Smooth muscle cell (in vitro differentiated cells): ENCODE measurements at regions not wholly inside any gene's neighbourhood (a gene's known extent, or its start where the extent isn't known, plus 50 kb on each side); places are given as distances from the start of the nearest gene placed in this dataset.

Experiments used
- DNase-seq: peaks from one replicate; lab custom pipeline; 2025; ENCODE audit not compliant: unreplicated experiment; lab: John Stamatoyannopoulos, UW
- H2AFZ ChIP-seq: fragments of 200-600 bp; sonication (generic); 2 replicates; pipeline ENCODE4 v1.6.0; 2016; ENCODE audit warnings: antibody characterized with exemption, low read depth, mild to moderate bottlenecking
- H3F3A ChIP-seq: fragments of 200-600 bp; sonication (generic); 2 replicates; pipeline ENCODE4 v1.6.0; 2017; ENCODE audit warnings: antibody characterized with exemption, low read depth
- H3K27ac ChIP-seq: fragments of 200-600 bp; sonication (generic); 2 replicates; pipeline ENCODE4 v1.5.1; 2016; ENCODE audit warnings: low read depth, mild to moderate bottlenecking
- H3K27me3 ChIP-seq: fragments of 200-600 bp; sonication (generic); 2 replicates; pipeline ENCODE4 v1.6.1; 2016; ENCODE audit warnings: low read depth, mild to moderate bottlenecking
- H3K36me3 ChIP-seq: fragments of 200-600 bp; sonication (generic); 2 replicates; pipeline ENCODE4 v1.5.1; 2016; ENCODE audit warnings: low read depth
- H3K4me1 ChIP-seq: fragments of 200-600 bp; sonication (generic); 2 replicates; pipeline ENCODE4 v1.5.1; 2016; ENCODE audit warnings: low read depth
- H3K4me2 ChIP-seq: fragments of 200-600 bp; sonication (generic); 2 replicates; pipeline ENCODE4 v1.6.0; 2016; ENCODE audit warnings: mild to moderate bottlenecking
- H3K4me3 ChIP-seq: fragments of 200-600 bp; sonication (generic); 2 replicates; pipeline ENCODE4 v1.5.1; 2016; ENCODE audit warnings: mild to moderate bottlenecking
- H3K79me2 ChIP-seq: fragments of 200-600 bp; sonication (generic); 2 replicates; pipeline ENCODE4 v1.6.0; 2016; ENCODE audit warnings: low read depth, mild to moderate bottlenecking
- H3K9ac ChIP-seq: fragments of 200-600 bp; sonication (generic); 2 replicates; pipeline ENCODE4 v1.6.0; 2016; ENCODE audit warnings: low read depth
- H3K9me3 ChIP-seq: fragments of 200-600 bp; sonication (generic); replicated peaks from 2 replicates; pipeline ENCODE4 v1.5.1; 2016; ENCODE audit warnings: low read depth
- H4K20me1 ChIP-seq: fragments of 200-600 bp; sonication (generic); 2 replicates; pipeline ENCODE4 v1.6.0; 2016; ENCODE audit warnings: low read depth
- CTCF ChIP-seq: fragments of 200-600 bp; sonication (generic); IDR thresholded peaks from 2 replicates; pipeline ENCODE4 v1.5.1; 2017; ENCODE audit warnings: borderline replicate concordance, mild to moderate bottlenecking, antibody characterized with exemption; ENCODE audit not compliant: insufficient read depth, poor library complexity, severe bottlenecking
- WGBS: methylation state at CpG from one replicate; pipeline ENCODE4 v1.1.7; 2016; ENCODE audit warnings: low lambda C conversion rate; 5-methylcytosine and 5-hydroxymethylcytosine counted together

GRCh38 chr7:115805458-115805857 is 225.1 kb downstream of the TFEC start:
- Histone ChIP-seq H3F3A (no peaks in the 10 kb centered on the region), H3K27me3 (no peaks in the 10 kb centered on the region), H3K9me3 (no peaks in the 10 kb centered on the region), H3K36me3 (no peaks in the 10 kb centered on the region), H3K4me3 (no peak overlapping the region), H3K9ac (no peak overlapping the region), H3K27ac (no peak overlapping the region), H4K20me1 (no peaks in the 10 kb centered on the region), H2AFZ (no peak overlapping the region), H3K4me2 (no peak overlapping the region), H3K4me1 (no peaks in the 10 kb centered on the region), H3K79me2 (no peaks in the 10 kb centered on the region)
- no peak for TF ChIP-seq CTCF
- no peak for DNase-seq
- 78% methylated on average over 8 of the region's 8 CpGs for WGBS

GRCh38 chr7:115802415-115802814 is 228.1 kb downstream of the TFEC start:
- H2AFZ ChIP-seq = no peak overlapping the region
- no peaks in the 10 kb centered on the region for H3K9me3 ChIP-seq
- no peak overlapping the region for H3K9ac ChIP-seq
- H3K79me2 ChIP-seq = no peaks in the 10 kb centered on the region
- H3K4me1 ChIP-seq = no peaks in the 10 kb centered on the region
- H3F3A ChIP-seq = no peaks in the 10 kb centered on the region
- H3K27me3 ChIP-seq = no peaks in the 10 kb centered on the region
- H3K27ac ChIP-seq = no peak overlapping the region
- DNase-seq = no peak
- H3K36me3 ChIP-seq = no peaks in the 10 kb centered on the region
- H3K4me3 ChIP-seq = no peak overlapping the region
- H3K4me2 ChIP-seq = no peak overlapping the region
- no peak for TF ChIP-seq CTCF
- H4K20me1 ChIP-seq = no peaks in the 10 kb centered on the region

GRCh38 chr7:115799430-115799829 is 231.1 kb downstream of the TFEC start:
- no peaks in the 10 kb centered on the region for H3F3A ChIP-seq
- DNase-seq = no peak
- no peak overlapping the region for H3K4me3 ChIP-seq
- H3K4me2 ChIP-seq = no peak overlapping the region
- TF ChIP-seq CTCF = no peak
- no peak overlapping the region for H3K27ac ChIP-seq
- no peaks in the 10 kb centered on the region for H3K79me2 ChIP-seq
- H2AFZ ChIP-seq = no peak overlapping the region
- no peaks in the 10 kb centered on the region for H3K36me3 ChIP-seq
- H3K27me3 ChIP-seq = no peaks in the 10 kb centered on the region
- no peak overlapping the region for H3K9ac ChIP-seq
- H4K20me1 ChIP-seq = no peaks in the 10 kb centered on the region
- WGBS = 96% methylated on average over 2 of the region's 2 CpGs
- H3K9me3 ChIP-seq = no peaks in the 10 kb centered on the region
- no peaks in the 10 kb centered on the region for H3K4me1 ChIP-seq

GRCh38 chr7:115793958-115794702 is 236.4 kb downstream of the TFEC start:
- no peak for TF ChIP-seq CTCF
- Histone ChIP-seq H4K20me1 (no peaks in the 10 kb centered on the region), H3K4me2 (no peak overlapping the region), H3K27me3 (no peaks in the 10 kb centered on the region), H3F3A (no peaks in the 10 kb centered on the region), H3K9ac (no peak overlapping the region), H3K4me1 (no peaks in the 10 kb centered on the region), H3K4me3 (no peak overlapping the region), H2AFZ (no peak overlapping the region), H3K27ac (no peak overlapping the region), H3K79me2 (no peaks in the 10 kb centered on the region), H3K36me3 (no peaks in the 10 kb centered on the region), H3K9me3 (no peaks in the 10 kb centered on the region)
- WGBS = 91% methylated on average over 7 of the region's 7 CpGs
- no peak for DNase-seq
